CD14-positive monocyte (primary cell): ENCODE measurements at regions not wholly inside any gene's neighbourhood (a gene's known extent, or its start where the extent isn't known, plus 50 kb on each side); places are given as distances from the start of the nearest gene placed in this dataset.

Experiments
- DNase-seq, 3 donors: peaks; one replicate each; pipeline ENCODE4 v3.0.0-alpha.2; 2011 to 2022
- H2AFZ ChIP-seq: 2 replicates; pipeline ENCODE4 v1.6.0; 2012; ENCODE audit warnings: mild to moderate bottlenecking, low read depth, low read length, inconsistent platforms; ENCODE audit not compliant: insufficient read depth, poor library complexity, severe bottlenecking
- H3K27ac ChIP-seq, 2 donors: 1 replicate in 1 of 2; 2 replicates in 1 of 2; pipeline ENCODE4 v1.5.1; 2012 to 2013; ENCODE audit warnings: low read length in 2 of 2, control low read depth in 1 of 2, inconsistent platforms in 1 of 2, low read depth in 1 of 2, mild to moderate bottlenecking in 1 of 2
- H3K27me3 ChIP-seq, 2 donors: one replicate each; pipeline versions ENCODE4 v1.6.0 to v1.6.1; 2011 to 2013; ENCODE audit warnings: low read length in 2 of 2; ENCODE audit not compliant: control insufficient read depth in 2 of 2, insufficient read depth in 2 of 2
- H3K36me3 ChIP-seq, 2 donors: replicated peaks in 1 of 2; 1 replicate in 1 of 2; 2 replicates in 1 of 2; pipeline versions ENCODE4 v1.5.1 to v1.6.1; 2012 to 2013; ENCODE audit warnings: low read length in 2 of 2, control low read depth in 1 of 2, inconsistent platforms in 1 of 2, mild to moderate bottlenecking in 1 of 2; ENCODE audit not compliant: insufficient read depth in 2 of 2, control insufficient read depth in 1 of 2
- H3K4me1 ChIP-seq, 2 donors: 1 replicate in 1 of 2; 2 replicates in 1 of 2; pipeline versions ENCODE4 v1.5.1 to v1.6.1; 2012 to 2013; ENCODE audit warnings: low read length in 2 of 2, control low read depth in 1 of 2, inconsistent platforms in 1 of 2, mild to moderate bottlenecking in 1 of 2, moderate library complexity in 1 of 2; ENCODE audit not compliant: insufficient read depth in 2 of 2, control insufficient read depth in 1 of 2
- H3K4me2 ChIP-seq: replicated peaks from 2 replicates; pipeline ENCODE3; 2012; ENCODE audit warnings: low read length, moderate library complexity, mild to moderate bottlenecking; ENCODE audit not compliant: poor library complexity, severe bottlenecking; ENCODE audit errors: extremely low read depth
- H3K4me3 ChIP-seq, 3 experiments: fragments of 200-600 bp in 1 of 3; sonication (generic) in 1 of 3; replicated peaks in 1 of 3; 1 replicate in 2 of 3; 2 replicates in 1 of 3; pipeline ENCODE4 v1.5.1; 2011 to 2013; ENCODE audit warnings: low read length in 3 of 3, mild to moderate bottlenecking in 3 of 3, control low read depth in 2 of 3, low read depth in 2 of 3, inconsistent platforms in 1 of 3, moderate library complexity in 1 of 3
- H3K79me2 ChIP-seq: 2 replicates; pipeline ENCODE4 v1.6.0; 2012; ENCODE audit warnings: mild to moderate bottlenecking, control low read depth, inconsistent platforms, low read length, moderate library complexity; ENCODE audit not compliant: insufficient read depth
- H3K9ac ChIP-seq: 2 replicates; pipeline ENCODE4 v1.6.0; 2017; ENCODE audit warnings: low read length, mild to moderate bottlenecking; ENCODE audit not compliant: insufficient read depth, poor library complexity, severe bottlenecking
- H3K9me3 ChIP-seq, 2 donors: replicated peaks in 1 of 2; 1 replicate in 1 of 2; 2 replicates in 1 of 2; pipeline versions ENCODE4 v1.5.1 to v1.6.1; 2012 to 2013; ENCODE audit warnings: low read length in 2 of 2, control low read depth in 1 of 2; ENCODE audit not compliant: control insufficient read depth in 1 of 2, insufficient read depth in 1 of 2
- H4K20me1 ChIP-seq: 2 replicates; pipeline ENCODE4 v1.6.0; 2012; ENCODE audit warnings: mild to moderate bottlenecking, low read length, control low read depth, moderate library complexity; ENCODE audit not compliant: insufficient read depth
- H3K27ac Mint-ChIP-seq, 7 donors: one replicate each; pipeline ENCODE4 v1.8.0; 2020; ENCODE audit warnings: mild to moderate bottlenecking in 7 of 7, mixed read lengths in 7 of 7, moderate library complexity in 6 of 7, inconsistent platforms in 2 of 7
- H3K27me3 Mint-ChIP-seq, 3 donors: one replicate each; pipeline ENCODE4 v1.8.0; 2021 to 2022; ENCODE audit warnings: low read depth in 3 of 3, mild to moderate bottlenecking in 3 of 3, mixed read lengths in 3 of 3, moderate library complexity in 3 of 3, inconsistent platforms in 1 of 3
- H3K36me3 Mint-ChIP-seq, 2 donors: one replicate each; pipeline ENCODE4 v1.8.0; 2020; ENCODE audit warnings: mixed read lengths in 2 of 2, inconsistent platforms in 1 of 2, mild to moderate bottlenecking in 1 of 2
- H3K4me1 Mint-ChIP-seq: one replicate; pipeline ENCODE4 v1.8.0; 2020; ENCODE audit warnings: mild to moderate bottlenecking, mixed read lengths
- H3K4me3 Mint-ChIP-seq, 2 donors: one replicate each; pipeline ENCODE4 v1.8.0; 2020; ENCODE audit warnings: mild to moderate bottlenecking in 2 of 2, mixed read lengths in 2 of 2, moderate library complexity in 1 of 2
- H3K9me3 Mint-ChIP-seq, 7 donors: one replicate each; pipeline ENCODE4 v1.8.0; 2020 to 2022; ENCODE audit warnings: mixed read lengths in 7 of 7, mild to moderate bottlenecking in 6 of 7, moderate library complexity in 6 of 7, inconsistent platforms in 2 of 7
- CTCF ChIP-seq: fragments of 200-600 bp; IDR thresholded peaks from one replicate; pipeline ENCODE4 v1.8.0; 2022; ENCODE audit warnings: antibody characterized with exemption, mild to moderate bottlenecking
- WGBS: methylation state at CpG from one replicate; pipeline ENCODE4 v1.1.5; 2013; ENCODE audit warnings: missing lambda C conversion rate; ENCODE audit not compliant: insufficient coverage; 5-methylcytosine and 5-hydroxymethylcytosine counted together
- intact Hi-C, 2 donors: fragments of 100-400 bp; cut with micrococcal nuclease; formaldehyde crosslinking; loops; one replicate each; pipeline versions ENCODE4 v1.15.0 to v1.15.1; 2023

GRCh38 chr13:50126263-50126992, 111.2 kb downstream of the KCNRG start:
- H2AFZ ChIP-seq: peak overlapping the region; percentile 81
- Mint-ChIP-seq H3K4me3 (peak overlapping the region; percentile 87 to 94), H3K9me3 (peaks cover 0 to 6% (median 4%) of the 10 kb centered on the region in 7 donors), H3K36me3 (peaks cover 13 to 14% of the 10 kb centered on the region in 2 donors), H3K27ac (peak overlapping the region; percentile 95 to 98 (median 98)), H3K4me1 (peaks cover 66% of the 10 kb centered on the region), H3K27me3 (peaks cover 28 to 38% (median 38%) of the 10 kb centered on the region in 3 donors)
- peak overlapping the region; percentile 84 for H3K4me2 ChIP-seq
- H3K79me2 ChIP-seq: peaks cover 47% of the 10 kb centered on the region
- intact Hi-C loops: loop anchor here (5.0 to 10.0 kb wide), 5 partner anchors 81 to 508 kb away; partner anchors contain the start of gene TRIM13 (in 2 of the 2)
- peaks cover 0 to 5% of the 10 kb centered on the region in 2 donors for H3K36me3 ChIP-seq
- peaks cover 65 to 72% of the 10 kb centered on the region in 2 donors for H3K4me1 ChIP-seq
- peak in 2 of 3 donors; percentile 60 to 65 for DNase-seq
- peaks cover under 1 to 36% of the 10 kb centered on the region in 2 donors for H3K27me3 ChIP-seq
- peak overlapping the region; percentile 100 for H3K9ac ChIP-seq
- peak overlapping the region; percentile 76 to 99 for H3K27ac ChIP-seq
- peaks cover 22% of the 10 kb centered on the region for H4K20me1 ChIP-seq
- 56% methylated on average over 18 of the region's 28 CpGs for WGBS
- peak overlapping the region; percentile 49 to 97 (median 50) for H3K4me3 ChIP-seq
- no peaks in the 10 kb centered on the region for H3K9me3 ChIP-seq
- TF ChIP-seq CTCF: no peak

- Mint-ChIP-seq H3K36me3 (peaks cover 9 to 12% of the 10 kb centered on the region in 2 donors), H3K27ac (peak overlapping the region; percentile 95 to 98 (median 98)), H3K9me3 (peaks cover 0 to 8% (median 4%) of the 10 kb centered on the region in 7 donors), H3K27me3 (peaks cover 36 to 45% (median 45%) of the 10 kb centered on the region in 3 donors), H3K4me1 (peaks cover 66% of the 10 kb centered on the region), H3K4me3 (peak overlapping the region; percentile 87 to 94)
- Histone ChIP-seq H3K79me2 (peaks cover 40% of the 10 kb centered on the region), H3K36me3 (no peaks in the 10 kb centered on the region), H3K27me3 (peaks cover 8 to 43% of the 10 kb centered on the region in 2 donors), H3K4me3 (peak overlapping the region; percentile 24 to 97 (median 49)), H4K20me1 (peaks cover 14% of the 10 kb centered on the region), H2AFZ (peak overlapping the region; percentile 81), H3K9me3 (peaks cover 0 to 1% of the 10 kb centered on the region in 2 donors), H3K9ac (peak overlapping the region; percentile 100), H3K4me2 (peak overlapping the region; percentile 84), H3K27ac (peak overlapping the region; percentile 76 to 99), H3K4me1 (peaks cover 64 to 72% of the 10 kb centered on the region in 2 donors)
- peak; percentile 70 to 78 (median 73) for DNase-seq
- intact Hi-C loops: loop anchor here (5.0 to 10.0 kb wide), 5 partner anchors 80 to 508 kb away; partner anchors contain the start of gene TRIM13 (in 2 of the 2)
- TF ChIP-seq CTCF: no peak
- WGBS: 2% methylated on average over 50 of the region's 51 CpGs
These were observed 111.9 kb downstream of the KCNRG start for GRCh38 chr13:50126993-50127725.
